OCI-LY1 (cell line): ENCODE measurements at regions not wholly inside any gene's neighbourhood (a gene's known extent, or its start where the extent isn't known, plus 50 kb on each side); places are given as distances from the start of the nearest gene placed in this dataset.

Experiments
- EZH2 ChIP-seq: fragments of 200-600 bp; sonication (generic), shearing (Covaris generic); IDR thresholded peaks from 2 replicates; pipeline ENCODE4 v1.8.0; 2017; ENCODE audit warnings: borderline replicate concordance, mixed run types, mild to moderate bottlenecking, antibody characterized with exemption, low read length, moderate library complexity, mixed read lengths
- TF ChIP-seq, protein P1 (sequence below): fragments of 200-600 bp; sonication (generic), shearing (Covaris generic); IDR thresholded peaks from 2 replicates; pipeline ENCODE4 v1.5.1; 2017; ENCODE audit warnings: mild to moderate bottlenecking, antibody characterized with exemption, low read length, moderate library complexity, mixed read lengths

DNA sequence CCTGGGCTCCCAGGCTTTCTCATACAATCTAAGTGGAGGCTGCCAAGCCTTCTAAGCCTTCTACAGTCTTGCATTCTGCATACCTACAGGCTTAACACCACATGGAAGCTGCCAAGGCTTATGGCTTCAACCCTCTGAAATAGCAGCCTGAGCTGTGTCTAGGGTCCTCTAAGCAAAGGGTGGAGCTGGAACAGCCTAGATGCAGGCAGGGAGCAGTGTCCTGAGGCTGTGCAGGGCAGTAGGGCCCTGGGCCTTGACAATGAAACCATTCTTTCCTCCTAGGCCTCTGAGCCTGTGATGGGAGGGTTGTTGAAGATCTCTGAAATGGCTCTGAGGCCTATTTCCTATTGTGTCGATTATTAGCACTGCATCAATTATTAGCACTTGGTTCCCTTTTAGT, 150.9 kb upstream of the GRK3 start:
- TF ChIP-seq, protein P1, sequence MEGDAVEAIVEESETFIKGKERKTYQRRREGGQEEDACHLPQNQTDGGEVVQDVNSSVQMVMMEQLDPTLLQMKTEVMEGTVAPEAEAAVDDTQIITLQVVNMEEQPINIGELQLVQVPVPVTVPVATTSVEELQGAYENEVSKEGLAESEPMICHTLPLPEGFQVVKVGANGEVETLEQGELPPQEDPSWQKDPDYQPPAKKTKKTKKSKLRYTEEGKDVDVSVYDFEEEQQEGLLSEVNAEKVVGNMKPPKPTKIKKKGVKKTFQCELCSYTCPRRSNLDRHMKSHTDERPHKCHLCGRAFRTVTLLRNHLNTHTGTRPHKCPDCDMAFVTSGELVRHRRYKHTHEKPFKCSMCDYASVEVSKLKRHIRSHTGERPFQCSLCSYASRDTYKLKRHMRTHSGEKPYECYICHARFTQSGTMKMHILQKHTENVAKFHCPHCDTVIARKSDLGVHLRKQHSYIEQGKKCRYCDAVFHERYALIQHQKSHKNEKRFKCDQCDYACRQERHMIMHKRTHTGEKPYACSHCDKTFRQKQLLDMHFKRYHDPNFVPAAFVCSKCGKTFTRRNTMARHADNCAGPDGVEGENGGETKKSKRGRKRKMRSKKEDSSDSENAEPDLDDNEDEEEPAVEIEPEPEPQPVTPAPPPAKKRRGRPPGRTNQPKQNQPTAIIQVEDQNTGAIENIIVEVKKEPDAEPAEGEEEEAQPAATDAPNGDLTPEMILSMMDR: no peak
- TF ChIP-seq EZH2: no peak
